ENCODE measurements at regions not wholly inside any gene's neighbourhood (a gene's known extent, or its start where the extent isn't known, plus 50 kb on each side); places are given as distances from the start of the nearest gene placed in this dataset.

DNA sequence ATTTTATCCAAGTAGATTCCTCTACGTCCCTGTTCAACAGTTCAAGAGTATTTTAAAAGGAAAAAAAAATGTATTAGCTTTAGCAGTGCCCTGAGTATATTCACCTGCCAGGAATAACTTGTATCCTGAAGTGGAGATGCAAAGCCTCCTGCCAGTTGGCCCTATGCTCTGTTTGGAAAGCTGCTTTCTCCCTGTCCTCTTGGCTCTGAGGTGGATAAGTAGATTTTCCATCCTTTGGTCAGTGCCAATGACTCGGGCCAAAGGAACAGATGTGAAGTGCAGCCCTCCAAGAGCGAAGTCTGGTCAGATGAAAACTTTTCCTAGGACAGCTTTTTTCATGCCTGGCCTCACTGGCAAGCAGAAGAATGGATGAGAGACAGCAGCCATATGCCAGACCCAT, 839.9 kb upstream of the TENM4 start:
- TF ChIP-seq, protein P1, sequence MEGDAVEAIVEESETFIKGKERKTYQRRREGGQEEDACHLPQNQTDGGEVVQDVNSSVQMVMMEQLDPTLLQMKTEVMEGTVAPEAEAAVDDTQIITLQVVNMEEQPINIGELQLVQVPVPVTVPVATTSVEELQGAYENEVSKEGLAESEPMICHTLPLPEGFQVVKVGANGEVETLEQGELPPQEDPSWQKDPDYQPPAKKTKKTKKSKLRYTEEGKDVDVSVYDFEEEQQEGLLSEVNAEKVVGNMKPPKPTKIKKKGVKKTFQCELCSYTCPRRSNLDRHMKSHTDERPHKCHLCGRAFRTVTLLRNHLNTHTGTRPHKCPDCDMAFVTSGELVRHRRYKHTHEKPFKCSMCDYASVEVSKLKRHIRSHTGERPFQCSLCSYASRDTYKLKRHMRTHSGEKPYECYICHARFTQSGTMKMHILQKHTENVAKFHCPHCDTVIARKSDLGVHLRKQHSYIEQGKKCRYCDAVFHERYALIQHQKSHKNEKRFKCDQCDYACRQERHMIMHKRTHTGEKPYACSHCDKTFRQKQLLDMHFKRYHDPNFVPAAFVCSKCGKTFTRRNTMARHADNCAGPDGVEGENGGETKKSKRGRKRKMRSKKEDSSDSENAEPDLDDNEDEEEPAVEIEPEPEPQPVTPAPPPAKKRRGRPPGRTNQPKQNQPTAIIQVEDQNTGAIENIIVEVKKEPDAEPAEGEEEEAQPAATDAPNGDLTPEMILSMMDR (conservative IDR thresholded peaks at IDR 0.05 in 1 of 2, IDR thresholded peaks at IDR 0.05 in 1 of 2; ENCODE audit: extremely low read depth in 1 of 2, insufficient read depth in 1 of 2, low read depth in 1 of 2, low read length in 2 of 2), result no peak
- TF ChIP-seq EZH2 (IDR thresholded peaks at IDR 0.05; ENCODE audit: borderline replicate concordance, low read length), result no peak

All from mammary epithelial cell (primary cell).